K562 (cell line): ENCODE measurements at regions not wholly inside any gene's neighbourhood (a gene's known extent, or its start where the extent isn't known, plus 50 kb on each side); places are given as distances from the start of the nearest gene placed in this dataset.
"Not testable (repeated sequence)": the region's sequence is repeated elsewhere in the genome, so short reads cannot be mapped to it uniquely, and the experiment has no call there.

Experiments
- ATAC-seq: fragments of 200-7000 bp; cut with Tn5 transposase; 3 replicates; pipeline ENCODE4 v1.9.1; 2020; ENCODE audit warnings: moderate library complexity
- BruUV-seq: library from RNA; stranded (reverse); fragments of 400-500 nt; replicated peaks from 2 replicates; lab custom pipeline; 2021; lab: Mats Ljungman, UMichigan
- CTCF ChIA-PET: fragments of 300-600 bp; formaldehyde crosslinking; extraction: SDS; loops from one replicate; lab custom pipeline; 2021; ENCODE audit warnings: low intra/inter-chr PET ratio; lab: Yijun Ruan, JAX
- POLR2A ChIA-PET: fragments of 300-600, 350-650 bp; sonication (Branson Sonifier 250); formaldehyde crosslinking; extraction: SDS; loops from one replicate; lab custom pipeline; 2021; ENCODE audit warnings: antibody characterized with exemption, inconsistent platforms; lab: Yijun Ruan, JAX
- DNase-seq, 4 experiments: peaks; one replicate each; pipeline versions ENCODE4 v3.0.0 to v3.0.0-alpha.2; 2011 to 2018; ENCODE audit warnings: low spot score in 3 of 4, mixed read lengths in 3 of 4; ENCODE audit errors: extremely low read depth in 1 of 4
- FAIRE-seq: peaks from 2 replicates; lab custom pipeline; 2011; peaks lifted over from hg19 to GRCh38; lab: Jason Lieb, UNC
- H2AFZ ChIP-seq: 2 replicates; pipeline ENCODE4 v1.6.0; 2011; ENCODE audit warnings: low read depth, low read length, control low read depth, inconsistent platforms
- H3K27ac ChIP-seq: fragments of 200-600 bp; 3 replicates; pipeline ENCODE4 v1.8.0; 2011; ENCODE audit warnings: low read depth, mild to moderate bottlenecking, control low read depth, inconsistent platforms, low read length, moderate library complexity, mixed read lengths; ENCODE audit errors: extremely low read depth
- H3K27me3 ChIP-seq, 2 experiments: fragments of 300-600 bp in 1 of 2; 2 replicates in 1 of 2; 3 replicates in 1 of 2; pipeline versions ENCODE4 v1.6.0 to v1.8.0; 2011; ENCODE audit warnings: inconsistent platforms in 2 of 2, low read length in 2 of 2, mild to moderate bottlenecking in 1 of 2, mixed read lengths in 1 of 2, moderate library complexity in 1 of 2; ENCODE audit not compliant: control insufficient read depth in 2 of 2, insufficient read depth in 2 of 2
- H3K36me3 ChIP-seq: fragments of 300-600 bp; 3 replicates; pipeline ENCODE4 v1.8.0; 2011; ENCODE audit warnings: mild to moderate bottlenecking, low read length, inconsistent platforms; ENCODE audit not compliant: control insufficient read depth, insufficient read depth
- H3K4me1 ChIP-seq, 2 experiments: fragments of 200-600 bp in 1 of 2; replicated peaks in 1 of 2; 2 replicates in 1 of 2; 3 replicates in 1 of 2; pipeline versions ENCODE4 v1.5.1 to v1.8.0; 2011; ENCODE audit warnings: inconsistent platforms in 2 of 2, low read length in 2 of 2, mild to moderate bottlenecking in 1 of 2, mixed read lengths in 1 of 2, moderate library complexity in 1 of 2; ENCODE audit not compliant: control insufficient read depth in 2 of 2, insufficient read depth in 2 of 2
- H3K4me2 ChIP-seq: 2 replicates; pipeline ENCODE4 v1.6.1; 2011; ENCODE audit warnings: low read length, control low read depth, inconsistent platforms, mixed read lengths; ENCODE audit not compliant: insufficient read depth
- H3K4me3 ChIP-seq: fragments of 200-600 bp; sonication (generic), shearing (Covaris generic); 2 replicates; pipeline ENCODE4 v1.5.1; 2016; ENCODE audit warnings: control low read depth, inconsistent platforms
- H3K79me2 ChIP-seq: fragments of 200-600 bp; 3 replicates; pipeline ENCODE4 v1.8.0; 2011; ENCODE audit warnings: low read length, inconsistent platforms; ENCODE audit not compliant: control insufficient read depth, insufficient read depth
- H3K9ac ChIP-seq, 2 experiments: 2 replicates each; pipeline versions ENCODE4 v1.6.0 to v1.6.1; 2011; ENCODE audit warnings: low read depth in 2 of 2, low read length in 2 of 2, control low read depth in 1 of 2, inconsistent platforms in 1 of 2, mild to moderate bottlenecking in 1 of 2, mixed read lengths in 1 of 2; ENCODE audit not compliant: insufficient read depth in 1 of 2
- H3K9me1 ChIP-seq: one replicate; pipeline ENCODE4 v1.6.0; 2011; ENCODE audit warnings: inconsistent platforms, mild to moderate bottlenecking, low read length, moderate library complexity; ENCODE audit not compliant: control insufficient read depth, insufficient read depth
- H3K9me3 ChIP-seq: replicated peaks from 2 replicates; pipeline ENCODE4 v1.5.1; 2011; ENCODE audit warnings: low read depth, low read length, inconsistent platforms; ENCODE audit not compliant: control insufficient read depth, insufficient read depth
- H4K20me1 ChIP-seq: replicated peaks from 2 replicates; pipeline ENCODE4 v1.6.1; 2011; ENCODE audit warnings: low read length, inconsistent platforms, mixed read lengths; ENCODE audit not compliant: control insufficient read depth, insufficient read depth
- MEIS2 ChIP-seq: fragments of 450-650 bp; IDR thresholded peaks from 2 replicates; pipeline ENCODE4 v1.6.1; 2014; ENCODE audit warnings: mild to moderate bottlenecking; ENCODE audit not compliant: partially characterized antibody
- PBX2 ChIP-seq, 2 experiments: IDR thresholded peaks in 1 of 2; conservative IDR thresholded peaks in 1 of 2; 2 replicates each; pipeline ENCODE4 v1.6.1; 2016; ENCODE audit warnings: low read depth in 2 of 2, mild to moderate bottlenecking in 1 of 2, missing compliant biosample characterization in 1 of 2, missing genetic modification characterization in 1 of 2, moderate library complexity in 1 of 2
- PKNOX1 ChIP-seq: fragments of 450-650 bp; IDR thresholded peaks from 2 replicates; pipeline ENCODE4 v1.6.1; 2016
- whole genome bisulfite sequencing: fragments of 100-300 bp; shearing (Covaris generic); methylation state at CpG from one replicate; pipeline ENCODE4 v1.1.6; 2016; ENCODE audit warnings: low coverage, mixed read lengths; ENCODE audit not compliant: insufficient coverage; ENCODE audit errors: missing lambda C conversion rate; 5-methylcytosine and 5-hydroxymethylcytosine counted together
- in situ Hi-C: fragments of 300-500 bp; cut with MboI; formaldehyde crosslinking; loops from 4 replicates; pipeline ENCODE4 v1.15.0; 2018; ENCODE audit warnings: inconsistent platforms, mixed read lengths
- intact Hi-C: fragments of 100-400 bp; cut with micrococcal nuclease; formaldehyde crosslinking; loops from 2 replicates; pipeline ENCODE4 v1.14.2; 2022

GRCh38 chr1:120950633-120951032 is 61.1 kb downstream of the PPIAL4A start:
- H3K9ac ChIP-seq; H3K36me3 ChIP-seq; H3K27ac ChIP-seq; H3K9me3 ChIP-seq; H3K4me3 ChIP-seq; POLR2A ChIA-PET; H4K20me1 ChIP-seq; ATAC-seq; intact Hi-C loops; H3K79me2 ChIP-seq; H3K9me1 ChIP-seq; in situ Hi-C loops; H2AFZ ChIP-seq; H3K27me3 ChIP-seq; H3K4me2 ChIP-seq; H3K4me1 ChIP-seq; BruUV-seq; CTCF ChIA-PET; FAIRE-seq; TF ChIP-seq PBX2 (CRISPR knock-in tag; IDR thresholded peaks at IDR 0.05; ENCODE audit: low read depth): not testable (repeated sequence)
- 0% methylated on average over 1 of the region's 1 CpG for WGBS
- peak in 1 of 4 experiments; percentile 27 for DNase-seq
- TF ChIP-seq PKNOX1, result peak; percentile 95
- peak; percentile 74 for TF ChIP-seq MEIS2
- TF ChIP-seq PBX2 (tag; conservative IDR thresholded peaks at IDR 0.05; ENCODE audit: low read depth), result peak; percentile 54; the same call in 1 of the 2 replicates
